ENCODE measurements at regions not wholly inside any gene's neighbourhood (a gene's known extent, or its start where the extent isn't known, plus 50 kb on each side); places are given as distances from the start of the nearest gene placed in this dataset.

- in situ Hi-C loops (cut with HindIII; ENCODE audit: extremely low pct_ligation_motif_present, low pct_unique_long_range_greater_than_20kb), result no loop called here
- Histone ChIP-seq H3K79me2 (ENCODE audit: insufficient read depth, low read length) (no peaks in the 10 kb centered on the region), H4K20me1 (ENCODE audit: insufficient read depth, low read length) (no peaks in the 10 kb centered on the region), H3K9ac (ENCODE audit: insufficient read depth, low read depth, low read length) (no peak overlapping the region), H3K4me2 (ENCODE audit: low read depth, low read length) (no peak overlapping the region), H3K9me3 (ENCODE audit: low read length) (peaks cover 18% of the 10 kb centered on the region; the same call in 1 of the 2 replicates), H3K27ac (ENCODE audit: extremely low read length, insufficient read depth, low read length) (no peak overlapping the region), H3K4me3 (replicated peaks in 1 of 3; ENCODE audit: insufficient read depth in 1 of 3, low read depth in 2 of 3, low read length in 3 of 3) (no peak overlapping the region), H3K27me3 (ENCODE audit: control insufficient read depth in 1 of 2, insufficient read depth in 2 of 2, low read length in 2 of 2) (no peaks in the 10 kb centered on the region), H3K36me3 (replicated peaks in 1 of 2; ENCODE audit: control insufficient read depth in 1 of 2, insufficient read depth in 2 of 2, low read length in 2 of 2) (no peaks in the 10 kb centered on the region), H2AFZ (ENCODE audit: low read length) (no peak overlapping the region), H3K4me1 (ENCODE audit: insufficient read depth, low read length) (no peaks in the 10 kb centered on the region)
- ChIA-PET CTCF (ENCODE audit: low intra/inter-chr PET ratio, low total read pairs) (no interaction called here), POLR2A (no interaction called here)
- no TSS peak for BruUV-seq (replicated peaks)
- no peak for DNase-seq (ENCODE audit: low spot score)
- no peak for ATAC-seq
- TF ChIP-seq TFDP2 (CRISPR knock-in tag; IDR thresholded peaks at IDR 0.05), result no peak
- no peak for TF ChIP-seq ZNF563 (CRISPR knock-in tag; IDR thresholded peaks at IDR 0.05)
- TF ChIP-seq NFE2L2 (IDR thresholded peaks at IDR 0.05; ENCODE audit: low read length), result no peak
- peak; percentile 17; the same call in 1 of the 2 replicates for TF ChIP-seq CTCF (CRISPR knock-in tag; IDR thresholded peaks at IDR 0.05)
- intact Hi-C loops (cut with micrococcal nuclease; ENCODE audit: unreplicated experiment), result no loop called here
- FAIRE-seq, result no peak
- 41% methylated on average over 1 of the region's 1 CpG for WGBS (ENCODE audit: low lambda C conversion rate)
These were observed 65.1 kb upstream of the VSTM2A start for GRCh38 chr7:54477083-54477482.

GRCh38 chr7:54483523-54483922 lies 58.7 kb upstream of the VSTM2A start:
- 8% methylated on average over 2 of the region's 3 CpGs for WGBS (ENCODE audit: low lambda C conversion rate)
- ChIA-PET POLR2A (no interaction called here), CTCF (ENCODE audit: low intra/inter-chr PET ratio, low total read pairs) (no interaction called here)
- no peak overlapping the region for H3K4me2 ChIP-seq (ENCODE audit: low read depth, low read length)
- H3K9ac ChIP-seq (ENCODE audit: insufficient read depth, low read depth, low read length), result no peak overlapping the region
- H3K27ac ChIP-seq (ENCODE audit: extremely low read length, insufficient read depth, low read length), result no peak overlapping the region
- in situ Hi-C loops (cut with HindIII; ENCODE audit: extremely low pct_ligation_motif_present, low pct_unique_long_range_greater_than_20kb), result no loop called here
- intact Hi-C loops (cut with micrococcal nuclease; ENCODE audit: unreplicated experiment), result no loop called here
- DNase-seq (ENCODE audit: low spot score) (no peak), FAIRE-seq (no peak), ATAC-seq (no peak)
- H2AFZ ChIP-seq (ENCODE audit: low read length), result no peak overlapping the region
- TF ChIP-seq MED13 (CRISPR knock-in tag; IDR thresholded peaks at IDR 0.05), result no peak
- no peak for TF ChIP-seq ZSCAN9 (CRISPR knock-in tag; IDR thresholded peaks at IDR 0.05; ENCODE audit: borderline replicate concordance)
- BruUV-seq (replicated peaks), result no TSS peak
- no peak overlapping the region for H3K4me3 ChIP-seq (replicated peaks in 1 of 3; ENCODE audit: insufficient read depth in 1 of 3, low read depth in 2 of 3, low read length in 3 of 3)
- H3K79me2 ChIP-seq (ENCODE audit: insufficient read depth, low read length), result no peaks in the 10 kb centered on the region
- 0 out of 5 replicates have a peak, but pooled peaks cover 0 to 1% of the 10 kb centered on the region in 2 experiments for H3K27me3 ChIP-seq (ENCODE audit: control insufficient read depth in 1 of 2, insufficient read depth in 2 of 2, low read length in 2 of 2)
- H3K4me1 ChIP-seq (ENCODE audit: insufficient read depth, low read length), result no peaks in the 10 kb centered on the region
- no peaks in the 10 kb centered on the region for H3K36me3 ChIP-seq (replicated peaks in 1 of 2; ENCODE audit: control insufficient read depth in 1 of 2, insufficient read depth in 2 of 2, low read length in 2 of 2)
- H4K20me1 ChIP-seq (ENCODE audit: insufficient read depth, low read length), result no peaks in the 10 kb centered on the region
- H3K9me3 ChIP-seq (ENCODE audit: low read length), result peaks cover 21% of the 10 kb centered on the region
